Cardiac fibroblast (primary cell): ENCODE measurements at regions not wholly inside any gene's neighbourhood (a gene's known extent, or its start where the extent isn't known, plus 50 kb on each side); places are given as distances from the start of the nearest gene placed in this dataset.

Experiments used
- DNase-seq, 2 donors: peaks; one replicate each; pipeline versions ENCODE4 v3.0.0 to v3.0.0-alpha.2; 2010; ENCODE audit warnings: low read depth in 2 of 2
- H3K4me3 ChIP-seq, 2 donors: replicated peaks in 1 of 2; 1 replicate in 1 of 2; 2 replicates in 1 of 2; pipeline ENCODE4 v1.5.1; 2011; ENCODE audit warnings: low read depth in 2 of 2, low read length in 2 of 2, mild to moderate bottlenecking in 2 of 2, moderate library complexity in 1 of 2
- CTCF ChIP-seq: IDR thresholded peaks from one replicate; pipeline ENCODE4 v1.5.1; 2011; ENCODE audit warnings: low read depth, mild to moderate bottlenecking, low read length, inconsistent platforms

- no peak for TF ChIP-seq CTCF
- no peak for DNase-seq
- H3K4me3 ChIP-seq = no peak overlapping the region
Observed at GRCh38 chr6:145375502-145375901, 359.8 kb downstream of the EPM2A start.

- DNase-seq = no peak
Observed at GRCh38 chr6:145380186-145380585, 355.1 kb downstream of the EPM2A start.

GRCh38 chr6:145381941-145382340, 353.4 kb downstream of the EPM2A start:
- no peak for TF ChIP-seq CTCF
- no peak overlapping the region for H3K4me3 ChIP-seq
- DNase-seq = no peak

More at GRCh38 chr6:145380186-145380585, 355.1 kb downstream of the EPM2A start:
- H3K4me3 ChIP-seq = no peak overlapping the region
- TF ChIP-seq CTCF = no peak

- TF ChIP-seq CTCF = no peak
- H3K4me3 ChIP-seq = no peak overlapping the region
- no peak for DNase-seq
Observed at GRCh38 chr6:145383428-145383827, 351.9 kb downstream of the EPM2A start.

- TF ChIP-seq CTCF = no peak
- no peak for DNase-seq
- H3K4me3 ChIP-seq = no peak overlapping the region
Observed at GRCh38 chr6:145384503-145384902, 350.8 kb downstream of the EPM2A start.

GRCh38 chr6:145396499-145396898, 338.8 kb downstream of the EPM2A start:
- no peak overlapping the region for H3K4me3 ChIP-seq
- no peak for DNase-seq
- no peak for TF ChIP-seq CTCF

GRCh38 chr6:145400508-145400907, 334.8 kb downstream of the EPM2A start:
- TF ChIP-seq CTCF = no peak
- no peak for DNase-seq
- no peak overlapping the region for H3K4me3 ChIP-seq
